Natural killer cell (primary cell): ENCODE measurements at regions not wholly inside any gene's neighbourhood (a gene's known extent, or its start where the extent isn't known, plus 50 kb on each side); places are given as distances from the start of the nearest gene placed in this dataset.

Experiments
- ATAC-seq, 3 donors: fragments of 150-1000 bp in 2 of 3; fragments of 200-7000 bp in 1 of 3; cut with Tn5 transposase; 1 replicate in 1 of 3; 2 replicates in 2 of 3; pipeline ENCODE4 v1.10.0; 2021; ENCODE audit warnings: mild to moderate bottlenecking in 2 of 3, moderate library complexity in 2 of 3
- DNase-seq, 2 donors: peaks; one replicate each; pipeline versions ENCODE4 v3.0.0 to v3.0.0-alpha.2; 2013 to 2021; ENCODE audit warnings: mixed read lengths in 1 of 2
- H3K27ac ChIP-seq: one replicate; pipeline ENCODE4 v1.5.1; 2013; ENCODE audit warnings: mild to moderate bottlenecking, low read length
- H3K27me3 ChIP-seq: one replicate; pipeline ENCODE4 v1.6.1; 2013; ENCODE audit warnings: low read length; ENCODE audit not compliant: control insufficient read depth, insufficient read depth
- H3K36me3 ChIP-seq: one replicate; pipeline ENCODE4 v1.6.1; 2013; ENCODE audit warnings: low read length; ENCODE audit not compliant: control insufficient read depth, insufficient read depth
- H3K4me1 ChIP-seq: one replicate; pipeline ENCODE4 v1.6.1; 2013; ENCODE audit warnings: low read length; ENCODE audit not compliant: control insufficient read depth, insufficient read depth
- H3K4me3 ChIP-seq: one replicate; pipeline ENCODE4 v1.5.1; 2013; ENCODE audit warnings: low read length
- H3K9me3 ChIP-seq: one replicate; pipeline ENCODE4 v1.6.1; 2013; ENCODE audit warnings: low read length; ENCODE audit not compliant: control insufficient read depth, insufficient read depth
- H3K27ac Mint-ChIP-seq, 2 donors: one replicate each; pipeline ENCODE4 v1.8.0; 2022; ENCODE audit warnings: mild to moderate bottlenecking in 2 of 2, mixed read lengths in 2 of 2, moderate library complexity in 1 of 2
- H3K27me3 Mint-ChIP-seq, 2 donors: one replicate each; pipeline ENCODE4 v1.8.0; 2022; ENCODE audit warnings: low read depth in 2 of 2, mixed read lengths in 2 of 2
- H3K36me3 Mint-ChIP-seq: one replicate; pipeline ENCODE4 v1.8.0; 2022; ENCODE audit warnings: mixed read lengths
- H3K4me1 Mint-ChIP-seq, 2 donors: one replicate each; pipeline ENCODE4 v1.8.0; 2022; ENCODE audit warnings: mixed read lengths in 2 of 2
- H3K4me3 Mint-ChIP-seq: one replicate; pipeline ENCODE4 v1.8.0; 2022; ENCODE audit warnings: mild to moderate bottlenecking, moderate library complexity, mixed read lengths
- H3K9me3 Mint-ChIP-seq, 2 donors: one replicate each; pipeline ENCODE4 v1.8.0; 2022; ENCODE audit warnings: mixed read lengths in 2 of 2
- CTCF ChIP-seq: fragments of 200-600 bp; IDR thresholded peaks from one replicate; pipeline ENCODE4 v1.8.0; 2022; ENCODE audit warnings: antibody characterized with exemption
- whole genome bisulfite sequencing: methylation state at CpG from one replicate; pipeline ENCODE4 v1.1.7; 2013; ENCODE audit warnings: missing lambda C conversion rate; ENCODE audit not compliant: insufficient coverage; 5-methylcytosine and 5-hydroxymethylcytosine counted together
- intact Hi-C: fragments of 100-400 bp; cut with micrococcal nuclease; formaldehyde crosslinking; loops from one replicate; pipeline ENCODE4 v1.14.2; 2022

GRCh38 chr9:3023449-3023848 lies 179.6 kb upstream of the PUM3 start:
- no peaks in the 10 kb centered on the region for H3K27me3 ChIP-seq
- TF ChIP-seq CTCF: no peak
- Mint-ChIP-seq H3K27me3 (peaks cover 16% of the 10 kb centered on the region in 2 donors), H3K36me3 (no peaks in the 10 kb centered on the region), H3K4me1 (no peaks in the 10 kb centered on the region), H3K9me3 (peaks cover 3 to 6% of the 10 kb centered on the region in 2 donors), H3K27ac (no peak overlapping the region), H3K4me3 (no peak overlapping the region)
- intact Hi-C loops: no loop called here
- ATAC-seq: no peak
- no peak overlapping the region for H3K4me3 ChIP-seq
- no peaks in the 10 kb centered on the region for H3K4me1 ChIP-seq
- H3K36me3 ChIP-seq: no peaks in the 10 kb centered on the region
- H3K27ac ChIP-seq: no peak overlapping the region
- H3K9me3 ChIP-seq: no peaks in the 10 kb centered on the region
- 86% methylated on average over 3 of the region's 3 CpGs for WGBS
- DNase-seq: no peak

GRCh38 chr9:3018691-3019230 lies 174.9 kb upstream of the PUM3 start:
- ATAC-seq (no peak), DNase-seq (no peak)
- no peaks in the 10 kb centered on the region for H3K36me3 Mint-ChIP-seq
- Histone ChIP-seq H3K4me3 (no peak overlapping the region), H3K4me1 (no peaks in the 10 kb centered on the region), H3K9me3 (no peaks in the 10 kb centered on the region), H3K27ac (no peak overlapping the region), H3K27me3 (no peaks in the 10 kb centered on the region), H3K36me3 (no peaks in the 10 kb centered on the region)
- no peak overlapping the region for H3K27ac Mint-ChIP-seq
- H3K9me3 Mint-ChIP-seq: peaks cover 3 to 6% of the 10 kb centered on the region in 2 donors
- TF ChIP-seq CTCF: no peak
- H3K4me3 Mint-ChIP-seq: no peak overlapping the region
- H3K4me1 Mint-ChIP-seq: no peaks in the 10 kb centered on the region
- 73% methylated on average over 4 of the region's 5 CpGs for WGBS
- peaks cover 14 to 16% of the 10 kb centered on the region in 2 donors for H3K27me3 Mint-ChIP-seq
- intact Hi-C loops: no loop called here

- no peak overlapping the region for H3K27ac ChIP-seq
- 72% methylated on average over 2 of the region's 2 CpGs for WGBS
- Mint-ChIP-seq H3K9me3 (peaks cover 3 to 4% of the 10 kb centered on the region in 2 donors), H3K4me3 (no peak overlapping the region), H3K27ac (no peak overlapping the region), H3K27me3 (peaks cover 12 to 16% of the 10 kb centered on the region in 2 donors), H3K36me3 (no peaks in the 10 kb centered on the region), H3K4me1 (no peaks in the 10 kb centered on the region)
- DNase-seq: no peak
- TF ChIP-seq CTCF: no peak
- intact Hi-C loops: no loop called here
- no peaks in the 10 kb centered on the region for H3K9me3 ChIP-seq
- no peaks in the 10 kb centered on the region for H3K27me3 ChIP-seq
- no peak overlapping the region for H3K4me3 ChIP-seq
- no peak for ATAC-seq
- no peaks in the 10 kb centered on the region for H3K36me3 ChIP-seq
- H3K4me1 ChIP-seq: no peaks in the 10 kb centered on the region
Observed at GRCh38 chr9:3018071-3018470, 174.2 kb upstream of the PUM3 start.

- Mint-ChIP-seq H3K27ac (no peak overlapping the region), H3K9me3 (no peaks in the 10 kb centered on the region)
- H3K27me3 ChIP-seq: no peaks in the 10 kb centered on the region
Observed at GRCh38 chr9:3014178-3014577, 170.3 kb upstream of the PUM3 start.

More at GRCh38 chr9:3014178-3014577, 170.3 kb upstream of the PUM3 start:
- Mint-ChIP-seq H3K4me3 (no peak overlapping the region), H3K36me3 (no peaks in the 10 kb centered on the region), H3K4me1 (no peaks in the 10 kb centered on the region), H3K27me3 (peaks cover 0 to 3% of the 10 kb centered on the region in 2 donors)
- Histone ChIP-seq H3K36me3 (no peaks in the 10 kb centered on the region), H3K4me3 (no peak overlapping the region), H3K9me3 (no peaks in the 10 kb centered on the region), H3K27ac (no peak overlapping the region), H3K4me1 (no peaks in the 10 kb centered on the region)
- 85% methylated on average over 2 of the region's 3 CpGs for WGBS
- DNase-seq (no peak), ATAC-seq (no peak)
- TF ChIP-seq CTCF: no peak
- intact Hi-C loops: no loop called here
